ENCODE measurements at regions not wholly inside any gene's neighbourhood (a gene's known extent, or its start where the extent isn't known, plus 50 kb on each side); places are given as distances from the start of the nearest gene placed in this dataset.

- TF ChIP-seq ZNF318 (CRISPR knock-in tag; IDR thresholded peaks at IDR 0.05) (no peak), CCAR2 (optimal IDR thresholded peaks at IDR 0.05; ENCODE audit: low read depth, low read length) (no peak), SPEN (CRISPR knock-in tag; IDR thresholded peaks at IDR 0.05; ENCODE audit: low read depth) (no peak), ZNF674 (CRISPR knock-in tag; IDR thresholded peaks at IDR 0.05; ENCODE audit: low read depth) (no peak), MTA1 (CRISPR knock-in tag; IDR thresholded peaks at IDR 0.05; ENCODE audit: borderline replicate concordance) (no peak), DNMT1 (CRISPR knock-in tag; IDR thresholded peaks at IDR 0.05) (no peak), ZFP82 (CRISPR knock-in tag; IDR thresholded peaks at IDR 0.05; ENCODE audit: borderline replicate concordance) (no peak), ZNF746 (CRISPR knock-in tag; IDR thresholded peaks at IDR 0.05) (no peak)
These were observed 526.1 kb upstream of the WWC1 start (continued) for GRCh38 chr5:167765352-167765751.
